H9 (cell line): ENCODE measurements at regions not wholly inside any gene's neighbourhood (a gene's known extent, or its start where the extent isn't known, plus 50 kb on each side); places are given as distances from the start of the nearest gene placed in this dataset.
A peak's percentile ranks its signal among the peaks of the same experiment; 100 is the strongest.

ENCODE experiments used
- DNase-seq: peaks from one replicate; pipeline ENCODE4 v3.0.0-alpha.2; 2017
- H2AFZ ChIP-seq: one replicate; pipeline ENCODE4 v1.6.1; 2013; ENCODE audit warnings: mild to moderate bottlenecking, low read length, control low read depth, moderate library complexity
- H2AK5ac ChIP-seq: 2 replicates; pipeline ENCODE4 v1.6.1; 2013; ENCODE audit warnings: low read length, control low read depth, mixed read lengths; ENCODE audit not compliant: insufficient read length
- H2BK120ac ChIP-seq: one replicate; pipeline ENCODE4 v1.6.1; 2013; ENCODE audit warnings: low read depth, mild to moderate bottlenecking, low read length, control low read depth, inconsistent platforms; ENCODE audit not compliant: poor library complexity, severe bottlenecking
- H2BK12ac ChIP-seq: 2 replicates; pipeline ENCODE4 v1.6.1; 2013; ENCODE audit warnings: low read length, control low read depth, mixed read lengths, low read depth; ENCODE audit not compliant: insufficient read length
- H2BK15ac ChIP-seq: 2 replicates; pipeline ENCODE4 v1.6.1; 2013; ENCODE audit warnings: low read depth, low read length, control low read depth
- H2BK20ac ChIP-seq: one replicate; pipeline ENCODE4 v1.6.1; 2013; ENCODE audit warnings: low read depth, mild to moderate bottlenecking, low read length, control low read depth, inconsistent platforms; ENCODE audit not compliant: poor library complexity, severe bottlenecking
- H2BK5ac ChIP-seq: 2 replicates; pipeline ENCODE4 v1.6.1; 2013; ENCODE audit warnings: low read length, control low read depth, mixed read lengths; ENCODE audit not compliant: insufficient read length
- H3K14ac ChIP-seq: 2 replicates; pipeline ENCODE4 v1.6.1; 2013; ENCODE audit warnings: low read length, control low read depth; ENCODE audit not compliant: insufficient read depth
- H3K18ac ChIP-seq: 2 replicates; pipeline ENCODE4 v1.6.1; 2013; ENCODE audit warnings: low read depth, mild to moderate bottlenecking, mixed read lengths, low read length, control low read depth; ENCODE audit not compliant: insufficient read length
- H3K23ac ChIP-seq: 2 replicates; pipeline ENCODE4 v1.6.1; 2013; ENCODE audit warnings: low read length, control low read depth, mixed read lengths, low read depth; ENCODE audit not compliant: insufficient read length
- H3K23me2 ChIP-seq: 2 replicates; pipeline ENCODE4 v1.6.1; 2013; ENCODE audit warnings: low read depth, mild to moderate bottlenecking, mixed read lengths, low read length, control low read depth; ENCODE audit not compliant: insufficient read length, poor library complexity, severe bottlenecking
- H3K27ac ChIP-seq: 2 replicates; pipeline ENCODE4 v1.5.1; 2013; ENCODE audit warnings: low read length, control low read depth, mixed read lengths, low read depth; ENCODE audit not compliant: insufficient read length
- H3K27me3 ChIP-seq: 2 replicates; pipeline ENCODE4 v1.6.1; 2013; ENCODE audit warnings: low read length, control low read depth, inconsistent platforms; ENCODE audit not compliant: insufficient read depth
- H3K4ac ChIP-seq: 2 replicates; pipeline ENCODE4 v1.6.1; 2013; ENCODE audit warnings: low read depth, mild to moderate bottlenecking, control low read depth, inconsistent platforms, low read length, moderate library complexity
- H3K4me1 ChIP-seq: 2 replicates; pipeline ENCODE4 v1.6.1; 2013; ENCODE audit warnings: low read length, control low read depth, inconsistent platforms; ENCODE audit not compliant: insufficient read depth
- H3K4me2 ChIP-seq: 2 replicates; pipeline ENCODE4 v1.6.1; 2013; ENCODE audit warnings: low read length, control low read depth, mixed read lengths; ENCODE audit not compliant: insufficient read length, insufficient read depth
- H3K56ac ChIP-seq: 2 replicates; pipeline ENCODE4 v1.6.1; 2013; ENCODE audit warnings: low read depth, mild to moderate bottlenecking, mixed read lengths, low read length, control low read depth; ENCODE audit not compliant: insufficient read length
- H3K79me1 ChIP-seq: 2 replicates; pipeline ENCODE4 v1.6.1; 2013; ENCODE audit warnings: low read depth, mild to moderate bottlenecking, moderate library complexity, low read length, control low read depth, inconsistent platforms; ENCODE audit not compliant: insufficient read depth, poor library complexity, severe bottlenecking
- H3K79me2 ChIP-seq: 2 replicates; pipeline ENCODE4 v1.6.1; 2013; ENCODE audit warnings: low read length, control low read depth, inconsistent platforms; ENCODE audit not compliant: insufficient read depth
- H3K9ac ChIP-seq: 2 replicates; pipeline ENCODE4 v1.6.1; 2013; ENCODE audit warnings: low read length, control low read depth, mixed read lengths; ENCODE audit not compliant: insufficient read length; ENCODE audit errors: extremely low read depth
- H3K9me3 ChIP-seq: one replicate; pipeline ENCODE4 v1.6.1; 2013; ENCODE audit warnings: low read depth, low read length, inconsistent platforms; ENCODE audit not compliant: control insufficient read depth
- H3T11ph ChIP-seq: one replicate; pipeline ENCODE4 v1.6.1; 2013; ENCODE audit warnings: mild to moderate bottlenecking, low read length, control low read depth, inconsistent platforms
- H4K20me1 ChIP-seq: one replicate; pipeline ENCODE4 v1.6.1; 2013; ENCODE audit not compliant: control insufficient read depth, insufficient read length, insufficient read depth
- H4K5ac ChIP-seq: 2 replicates; pipeline ENCODE4 v1.6.1; 2013; ENCODE audit warnings: low read depth, mild to moderate bottlenecking, mixed read lengths, low read length, control low read depth; ENCODE audit not compliant: insufficient read length
- H4K8ac ChIP-seq: replicated peaks from 2 replicates; pipeline ENCODE4 v1.6.1; 2013; ENCODE audit warnings: low read length, control low read depth, mixed read lengths, low read depth; ENCODE audit not compliant: insufficient read length
- H4K91ac ChIP-seq: 2 replicates; pipeline ENCODE4 v1.6.1; 2013; ENCODE audit warnings: low read depth, mild to moderate bottlenecking, moderate library complexity, mixed read lengths, low read length, control low read depth; ENCODE audit not compliant: insufficient read length
- H3K27ac Mint-ChIP-seq, 3 experiments: 2 replicates in 2 of 3; 3 replicates in 1 of 3; pipeline ENCODE4 v1.8.0; 2020 to 2021; ENCODE audit warnings: mixed read lengths in 3 of 3, mild to moderate bottlenecking in 1 of 3, moderate library complexity in 1 of 3
- H3K27me3 Mint-ChIP-seq: 2 replicates; pipeline ENCODE4 v1.8.0; 2021; ENCODE audit warnings: low read depth, mild to moderate bottlenecking, moderate library complexity, mixed read lengths
- H3K36me3 Mint-ChIP-seq, 3 experiments: 2 replicates in 2 of 3; 3 replicates in 1 of 3; pipeline ENCODE4 v1.8.0; 2020 to 2021; ENCODE audit warnings: low read depth in 3 of 3, mixed read lengths in 3 of 3; ENCODE audit not compliant: insufficient read depth in 1 of 3
- H3K4me1 Mint-ChIP-seq, 2 experiments: 2 replicates each; pipeline ENCODE4 v1.8.0; 2020; ENCODE audit warnings: mixed read lengths in 2 of 2
- H3K4me3 Mint-ChIP-seq, 2 experiments: 2 replicates in 1 of 2; 3 replicates in 1 of 2; pipeline ENCODE4 v1.8.0; 2020 to 2021; ENCODE audit warnings: mild to moderate bottlenecking in 2 of 2, mixed read lengths in 2 of 2, moderate library complexity in 1 of 2
- H3K9me3 Mint-ChIP-seq, 2 experiments: 2 replicates in 1 of 2; 3 replicates in 1 of 2; pipeline ENCODE4 v1.8.0; 2020; ENCODE audit warnings: mild to moderate bottlenecking in 2 of 2, mixed read lengths in 2 of 2, moderate library complexity in 1 of 2
- CTCF ChIP-seq: fragments of 200-600 bp; sonication (generic); conservative IDR thresholded peaks from 3 replicates; pipeline ENCODE4 v1.8.0; 2021; ENCODE audit warnings: antibody characterized with exemption, mild to moderate bottlenecking
- WGBS: extraction: QIAGEN DNeasy Blood & Tissue Kit; methylation state at CpG from one replicate; pipeline ENCODE4 v1.1.7; 2013; ENCODE audit warnings: missing lambda C conversion rate, low lambda C conversion rate, mixed read lengths; ENCODE audit not compliant: insufficient read length; ENCODE audit errors: extremely low coverage; 5-methylcytosine and 5-hydroxymethylcytosine counted together

- Mint-ChIP-seq H3K4me3 (no peak overlapping the region), H3K9me3 (no peaks in the 10 kb centered on the region), H3K4me1 (0 out of 4 replicates have a peak, but pooled peaks cover 0 to 3% of the 10 kb centered on the region in 2 experiments), H3K27me3 (no peaks in the 10 kb centered on the region), H3K27ac (peak overlapping the region in 2 of 3 experiments; percentile 17 to 47; a peak in 2 of 7 replicates), H3K36me3 (no peaks in the 10 kb centered on the region)
- Histone ChIP-seq H3K4me2 (no peak overlapping the region), H3K27ac (no peak overlapping the region), H3K27me3 (no peaks in the 10 kb centered on the region), H4K5ac (no peak overlapping the region), H3K9ac (no peak overlapping the region), H2AFZ (no peak overlapping the region), H2AK5ac (no peak overlapping the region), H3K23ac (no peak overlapping the region), H3T11ph (no peak overlapping the region), H4K91ac (no peak overlapping the region), H3K14ac (no peak overlapping the region), H2BK12ac (no peak overlapping the region), H2BK15ac (no peak overlapping the region), H3K4ac (no peak overlapping the region), H2BK120ac (no peak overlapping the region), H4K8ac (no peak overlapping the region), H3K56ac (no peak overlapping the region), H2BK20ac (no peak overlapping the region), H3K9me3 (no peaks in the 10 kb centered on the region), H3K79me1 (no peaks in the 10 kb centered on the region), H3K23me2 (no peaks in the 10 kb centered on the region), H4K20me1 (no peaks in the 10 kb centered on the region), H2BK5ac (no peak overlapping the region), H3K18ac (no peak overlapping the region), H3K79me2 (no peaks in the 10 kb centered on the region), H3K4me1 (no peaks in the 10 kb centered on the region)
- no CpG with 5 or more reads among the region's 2 CpGs for WGBS
- DNase-seq: no peak
- no peak for TF ChIP-seq CTCF
Measured at GRCh38 chr4:177945268-177945667, 503.0 kb upstream of the AGA start.
